ENCODE measurements at regions not wholly inside any gene's neighbourhood (a gene's known extent, or its start where the extent isn't known, plus 50 kb on each side); places are given as distances from the start of the nearest gene placed in this dataset.

DNA sequence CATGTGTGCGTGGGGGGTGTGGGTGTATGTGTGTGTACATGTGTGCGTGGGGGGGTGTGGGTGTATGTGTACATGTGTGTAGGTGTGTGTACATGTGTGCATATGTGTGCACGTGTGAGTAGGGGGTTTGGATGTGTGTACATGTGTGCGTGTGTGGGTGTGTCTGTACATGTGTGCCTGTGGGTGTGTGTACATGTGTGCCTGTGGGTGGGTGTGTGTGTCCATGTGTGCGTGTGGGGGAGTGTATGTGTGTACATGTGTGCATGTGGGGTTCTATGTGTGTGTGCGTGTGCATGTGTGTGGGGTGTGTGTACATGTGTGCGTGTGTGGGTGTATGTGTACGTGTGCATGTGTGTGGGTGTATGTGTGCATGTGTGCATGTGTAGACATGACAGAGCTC, 129.1 kb downstream of the C16orf95 start:
- Histone ChIP-seq H3K9ac (ENCODE audit: low read depth, low read length) (no peak overlapping the region), H3K9me3 (ENCODE audit: control insufficient read depth, insufficient read depth, low read length) (peaks cover 6% of the 10 kb centered on the region; the same call in 1 of the 2 replicates), H3K36me3 (ENCODE audit: insufficient read depth, low read length) (no peaks in the 10 kb centered on the region), H3K4me1 (ENCODE audit: insufficient read depth, low read length) (no peaks in the 10 kb centered on the region)

DNA sequence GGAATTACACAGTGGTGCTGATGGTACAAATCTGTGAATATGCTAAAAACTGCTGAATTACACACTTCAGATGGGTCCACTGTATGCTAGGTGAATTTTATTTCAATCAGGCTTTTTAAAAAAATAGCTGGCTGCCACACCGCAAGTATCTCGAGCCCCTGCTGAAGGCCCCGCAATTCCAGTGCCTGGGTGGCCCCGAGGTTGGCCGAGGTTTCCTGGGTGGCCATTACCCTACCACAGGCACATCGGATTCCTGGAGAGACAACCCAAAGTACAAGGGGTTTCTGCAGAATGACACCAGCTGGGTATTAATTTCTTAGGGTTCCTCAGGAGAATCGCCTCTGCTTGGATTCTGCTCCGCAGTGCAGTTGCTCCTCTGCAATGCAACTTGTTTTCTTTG, 127.8 kb downstream of the C16orf95 start:
- Histone ChIP-seq H3K36me3 (ENCODE audit: insufficient read depth, low read length) (no peaks in the 10 kb centered on the region), H3K9me3 (ENCODE audit: control insufficient read depth, insufficient read depth, low read length) (peaks cover 6% of the 10 kb centered on the region; the same call in 1 of the 2 replicates), H3K4me1 (ENCODE audit: insufficient read depth, low read length) (no peaks in the 10 kb centered on the region), H3K9ac (ENCODE audit: low read depth, low read length) (no peak overlapping the region)

DNA sequence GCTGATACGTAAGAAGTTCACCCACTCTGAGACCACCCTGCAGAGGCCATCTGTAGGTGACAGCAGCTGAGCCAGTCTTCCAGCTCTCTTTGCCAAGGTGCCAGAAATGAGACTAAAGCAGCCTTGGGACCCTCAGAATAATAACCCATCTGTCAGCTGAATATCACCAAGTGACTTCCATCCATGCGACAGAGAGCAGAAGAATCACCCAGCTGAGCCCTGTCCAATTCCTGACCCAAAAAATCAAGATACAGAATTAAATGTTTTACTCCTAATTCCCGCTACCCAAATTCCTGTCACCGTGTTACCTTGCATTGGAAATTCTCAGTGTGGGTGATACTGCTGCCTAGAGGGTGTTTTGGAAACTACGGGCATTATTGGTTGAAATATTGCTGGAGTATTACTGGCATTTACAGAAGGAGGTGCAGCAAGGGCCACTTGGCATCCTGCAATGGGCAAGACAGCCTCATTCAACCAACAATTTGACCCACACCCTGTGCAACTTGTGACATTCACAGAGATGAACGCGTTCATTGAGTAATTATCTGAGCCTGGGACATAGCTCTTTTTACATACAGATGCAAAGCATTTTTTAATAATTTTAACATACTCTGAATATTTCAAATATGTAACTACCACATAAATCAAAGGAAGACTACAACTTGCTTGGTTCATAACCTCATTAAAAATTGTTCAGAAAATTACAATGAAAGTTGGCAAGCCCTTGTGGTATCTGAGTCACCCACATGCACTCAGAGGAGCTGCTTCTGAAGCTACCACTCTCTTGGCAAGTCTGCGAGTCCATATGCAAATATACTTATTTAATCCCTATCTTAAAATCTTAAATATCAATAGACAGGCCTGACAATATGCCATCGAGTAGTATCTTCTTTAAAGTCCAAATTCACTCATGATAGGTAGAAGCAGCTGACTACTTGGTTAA, 126.6 kb downstream of the C16orf95 start:
- Histone ChIP-seq H3K9me3 (ENCODE audit: control insufficient read depth, insufficient read depth, low read length) (peaks cover 6% of the 10 kb centered on the region; the same call in 1 of the 2 replicates), H3K9ac (ENCODE audit: low read depth, low read length) (no peak overlapping the region), H3K36me3 (ENCODE audit: insufficient read depth, low read length) (no peaks in the 10 kb centered on the region), H3K4me1 (ENCODE audit: insufficient read depth, low read length) (no peaks in the 10 kb centered on the region)

DNA sequence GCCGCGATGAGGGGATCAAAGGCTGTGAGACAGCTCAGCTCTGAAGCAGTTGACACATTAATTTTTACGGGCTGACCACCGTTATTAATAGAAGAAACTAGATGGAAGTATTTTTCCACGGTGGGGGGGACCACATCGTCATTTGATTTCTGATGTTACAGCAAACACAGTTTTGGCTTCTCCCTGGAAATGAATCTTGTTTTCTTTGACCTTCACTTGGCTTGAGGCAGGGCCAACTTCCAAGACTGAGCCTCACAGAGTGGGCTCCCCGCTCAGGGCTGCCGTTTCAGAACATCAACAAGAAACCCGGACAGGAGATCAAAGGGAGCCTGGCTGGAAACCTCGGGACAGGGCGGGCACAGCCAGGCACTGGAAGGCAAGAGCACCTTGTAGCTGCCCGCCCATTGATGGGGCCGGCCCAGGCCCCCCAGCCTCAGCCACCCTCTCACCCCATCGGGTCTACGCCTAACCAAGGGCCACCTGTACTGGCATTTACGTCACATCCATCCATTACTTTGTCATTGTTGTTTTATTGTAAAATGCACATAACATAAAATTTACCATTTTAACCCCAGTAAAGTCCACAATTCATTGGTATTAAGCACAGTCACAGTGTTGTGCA, 124.6 kb downstream of the C16orf95 start:
- H3K9ac ChIP-seq (ENCODE audit: low read depth, low read length), result no peak overlapping the region
- H3K9me3 ChIP-seq (ENCODE audit: control insufficient read depth, insufficient read depth, low read length), result peaks cover 4% of the 10 kb centered on the region
- H3K4me1 ChIP-seq (ENCODE audit: insufficient read depth, low read length), result no peaks in the 10 kb centered on the region

DNA sequence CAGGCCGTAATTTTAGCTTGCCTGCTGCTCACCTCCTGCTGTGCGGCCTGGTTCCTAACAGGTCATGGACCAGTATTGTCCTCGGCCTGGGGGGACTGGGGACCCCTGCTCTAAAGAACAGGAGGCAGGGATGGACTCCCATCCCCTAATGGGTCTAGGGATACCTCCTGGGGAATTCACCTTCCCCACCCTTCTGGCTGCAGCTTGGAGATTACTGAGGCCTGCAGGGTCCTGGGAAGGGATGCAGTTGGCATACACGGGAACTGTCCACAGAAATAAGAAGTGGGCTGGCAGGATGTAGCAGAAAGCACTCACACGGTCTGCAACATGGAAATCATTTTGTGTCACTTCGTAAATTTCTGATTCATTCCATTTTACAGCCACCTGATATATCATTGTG, 123.0 kb downstream of the C16orf95 start:
- Histone ChIP-seq H3K4me1 (ENCODE audit: insufficient read depth, low read length) (peaks cover 9% of the 10 kb centered on the region; the same call in 1 of the 2 replicates), H3K9me3 (ENCODE audit: control insufficient read depth, insufficient read depth, low read length) (peaks cover 3% of the 10 kb centered on the region), H3K36me3 (ENCODE audit: insufficient read depth, low read length) (no peaks in the 10 kb centered on the region), H3K9ac (ENCODE audit: low read depth, low read length) (no peak overlapping the region)

More for the DNA sequence above, 124.6 kb downstream of the C16orf95 start:
- no peaks in the 10 kb centered on the region for H3K36me3 ChIP-seq (ENCODE audit: insufficient read depth, low read length)

DNA sequence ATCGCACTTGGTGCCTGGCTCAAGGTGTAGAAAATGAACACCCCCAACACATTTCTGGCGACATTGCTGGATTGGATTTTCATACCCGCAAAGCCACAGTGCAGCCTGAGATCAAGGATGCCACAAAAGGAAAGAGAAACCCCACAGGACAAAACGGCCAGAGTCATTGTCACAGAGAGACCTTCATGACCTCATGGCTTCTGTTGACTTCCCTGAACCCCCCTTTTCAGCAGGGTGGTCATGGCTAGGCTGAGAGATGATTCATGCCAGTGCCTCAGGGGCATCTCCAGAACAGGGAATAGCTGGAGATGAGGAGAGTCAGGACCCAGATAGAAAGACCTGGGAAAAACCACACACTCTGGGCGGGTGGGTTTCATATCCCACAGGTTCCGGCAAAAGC, 122.0 kb downstream of the C16orf95 start:
- Histone ChIP-seq H3K9ac (ENCODE audit: low read depth, low read length) (no peak overlapping the region), H3K4me1 (ENCODE audit: insufficient read depth, low read length) (peaks cover 9% of the 10 kb centered on the region; the same call in 1 of the 2 replicates), H3K36me3 (ENCODE audit: insufficient read depth, low read length) (no peaks in the 10 kb centered on the region), H3K9me3 (ENCODE audit: control insufficient read depth, insufficient read depth, low read length) (no peaks in the 10 kb centered on the region; the same call in none of the 2 replicates)

DNA sequence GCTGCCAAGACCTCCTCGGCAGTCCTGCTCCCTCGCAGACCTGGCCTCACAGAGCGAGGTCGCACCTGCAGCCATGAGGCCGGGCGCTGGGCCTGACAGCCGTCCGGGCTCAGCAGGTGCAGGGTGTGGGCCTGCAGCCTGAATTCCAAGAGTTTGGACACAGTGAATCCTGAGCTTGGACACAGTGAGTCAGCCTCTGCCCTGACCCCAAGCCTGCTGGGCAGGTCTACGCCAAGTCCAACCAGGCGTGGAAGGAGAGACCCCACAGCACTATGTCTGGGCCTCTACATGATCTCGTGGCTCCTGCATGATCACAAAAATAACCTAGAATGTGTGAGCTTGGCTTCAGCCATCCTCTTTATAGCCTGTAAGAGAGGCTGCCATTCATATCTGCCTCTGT, 121.0 kb downstream of the C16orf95 start:
- H3K36me3 ChIP-seq (ENCODE audit: insufficient read depth, low read length), result no peaks in the 10 kb centered on the region
- H3K4me1 ChIP-seq (ENCODE audit: insufficient read depth, low read length), result peaks cover 9% of the 10 kb centered on the region; the same call in 1 of the 2 replicates
- no peak overlapping the region for H3K9ac ChIP-seq (ENCODE audit: low read depth, low read length)
- no peaks in the 10 kb centered on the region; the same call in 1 of the 2 replicates for H3K9me3 ChIP-seq (ENCODE audit: control insufficient read depth, insufficient read depth, low read length)

DNA sequence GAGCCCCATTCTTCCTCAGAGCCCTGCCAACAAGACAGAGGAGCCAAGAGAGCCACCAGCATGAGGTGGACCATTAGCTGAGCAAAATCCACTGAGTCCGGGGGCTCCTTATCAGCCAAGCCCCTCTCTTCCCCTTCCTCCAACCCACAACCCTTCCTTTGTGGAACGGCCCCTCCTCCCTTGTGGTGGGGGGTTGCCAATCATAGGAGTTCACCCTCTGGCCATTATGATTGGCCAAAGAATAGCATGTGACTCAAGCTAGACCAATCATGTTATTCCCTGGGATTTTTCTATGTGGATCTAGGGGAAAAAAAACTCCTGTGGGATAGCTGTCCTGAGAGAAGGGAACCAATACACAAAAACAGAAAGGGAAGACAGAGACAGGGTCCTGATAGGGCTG, 120.5 kb downstream of the C16orf95 start:
- no peaks in the 10 kb centered on the region; the same call in 1 of the 2 replicates for H3K9me3 ChIP-seq (ENCODE audit: control insufficient read depth, insufficient read depth, low read length)
- H3K9ac ChIP-seq (ENCODE audit: low read depth, low read length), result no peak overlapping the region
- no peaks in the 10 kb centered on the region for H3K36me3 ChIP-seq (ENCODE audit: insufficient read depth, low read length)
- peaks cover 9% of the 10 kb centered on the region; the same call in 1 of the 2 replicates for H3K4me1 ChIP-seq (ENCODE audit: insufficient read depth, low read length)

DNA sequence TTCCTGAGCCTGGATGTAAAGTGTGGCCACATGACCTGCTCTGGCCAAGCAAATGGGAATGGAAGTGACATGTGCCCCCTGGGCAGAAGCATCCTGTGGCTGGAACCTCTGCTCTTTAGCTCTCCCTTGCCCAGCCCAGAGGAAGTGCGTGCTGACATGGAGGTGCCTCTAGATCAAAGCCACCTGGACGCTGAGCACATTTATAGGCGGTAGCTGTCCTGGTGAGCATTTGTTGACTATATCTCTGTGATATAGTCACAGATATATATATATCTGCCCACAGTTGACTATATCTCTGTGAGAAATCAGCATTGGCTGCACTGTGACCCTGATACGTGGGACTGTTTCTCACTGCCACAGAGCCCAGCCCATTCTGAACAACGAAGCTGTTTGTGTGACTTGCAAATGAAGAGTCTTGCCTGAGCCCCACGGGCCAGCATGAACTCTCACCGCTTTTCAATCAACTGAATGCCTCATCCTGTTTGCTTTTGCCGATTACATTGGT, 118.8 kb downstream of the C16orf95 start:
- H3K4me1 ChIP-seq (ENCODE audit: insufficient read depth, low read length), result peaks cover 9% of the 10 kb centered on the region; the same call in 1 of the 2 replicates
- H3K9ac ChIP-seq (ENCODE audit: low read depth, low read length), result no peak overlapping the region
- H3K36me3 ChIP-seq (ENCODE audit: insufficient read depth, low read length), result no peaks in the 10 kb centered on the region
- H3K9me3 ChIP-seq (ENCODE audit: control insufficient read depth, insufficient read depth, low read length), result no peaks in the 10 kb centered on the region; the same call in 1 of the 2 replicates

DNA sequence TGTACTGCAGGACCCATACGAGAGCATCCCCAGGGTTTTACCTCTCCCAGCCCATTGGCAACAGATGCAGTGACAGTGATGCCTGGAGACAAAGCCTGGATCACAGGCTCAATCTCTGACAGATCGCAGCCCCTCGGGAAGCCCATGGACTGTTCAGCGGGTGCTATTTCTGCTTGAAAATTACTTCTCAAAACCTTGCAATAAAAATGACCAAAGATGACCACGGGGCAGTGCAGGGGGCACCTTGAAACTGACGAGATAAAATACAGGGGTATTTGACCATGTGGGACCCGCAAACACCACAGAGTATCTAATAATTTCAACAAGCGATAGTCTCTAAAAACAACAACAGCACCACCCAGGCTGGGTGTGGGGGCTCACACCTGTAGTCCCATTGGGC, 118.3 kb downstream of the C16orf95 start:
- Histone ChIP-seq H3K9me3 (ENCODE audit: control insufficient read depth, insufficient read depth, low read length) (no peaks in the 10 kb centered on the region; the same call in 1 of the 2 replicates), H3K9ac (ENCODE audit: low read depth, low read length) (no peak overlapping the region), H3K36me3 (ENCODE audit: insufficient read depth, low read length) (no peaks in the 10 kb centered on the region), H3K4me1 (ENCODE audit: insufficient read depth, low read length) (peaks cover 9% of the 10 kb centered on the region; the same call in 1 of the 2 replicates)

DNA sequence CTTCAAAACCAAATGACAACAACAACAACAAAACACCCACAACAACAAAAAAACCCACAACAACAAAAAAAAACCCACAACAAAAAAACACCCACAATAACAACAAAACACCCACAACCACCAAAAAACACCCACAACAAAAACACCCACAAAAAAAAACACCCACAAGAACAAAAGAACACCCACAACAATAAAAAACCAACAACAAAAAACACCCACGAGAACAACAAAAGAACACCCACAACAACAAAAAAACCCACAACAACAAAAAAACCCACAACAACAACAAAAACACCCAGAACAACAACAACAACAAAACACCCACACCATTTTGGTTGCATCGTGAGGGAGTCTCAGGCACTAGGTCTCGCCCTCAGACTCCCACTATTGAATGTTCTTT, 117.8 kb downstream of the C16orf95 start:
- Histone ChIP-seq H3K9me3 (ENCODE audit: control insufficient read depth, insufficient read depth, low read length) (no peaks in the 10 kb centered on the region; the same call in 1 of the 2 replicates), H3K4me1 (ENCODE audit: insufficient read depth, low read length) (peaks cover 9% of the 10 kb centered on the region; the same call in 1 of the 2 replicates), H3K9ac (ENCODE audit: low read depth, low read length) (no peak overlapping the region), H3K36me3 (ENCODE audit: insufficient read depth, low read length) (no peaks in the 10 kb centered on the region)

DNA sequence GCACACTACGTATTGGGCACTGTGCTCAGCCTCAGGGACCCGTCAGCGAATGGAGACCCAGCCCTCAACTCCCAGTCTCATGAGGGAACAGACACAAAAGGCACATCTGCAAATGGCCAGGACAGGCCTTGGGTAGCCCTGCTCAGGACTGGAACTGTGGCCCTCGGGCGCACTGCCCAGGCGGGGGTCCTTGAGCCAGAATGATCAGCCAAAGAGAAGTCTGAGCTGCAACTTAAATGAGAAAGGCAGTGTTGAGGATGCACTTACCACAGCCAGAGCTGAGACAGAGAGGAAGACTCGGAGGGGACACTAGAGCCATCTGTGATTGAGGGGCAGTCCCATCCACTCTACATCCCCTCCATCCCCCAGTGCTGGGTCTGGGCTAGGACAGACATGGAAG, 117.3 kb downstream of the C16orf95 start:
- peaks cover 9% of the 10 kb centered on the region; the same call in 1 of the 2 replicates for H3K4me1 ChIP-seq (ENCODE audit: insufficient read depth, low read length)
- H3K36me3 ChIP-seq (ENCODE audit: insufficient read depth, low read length), result no peaks in the 10 kb centered on the region
- no peaks in the 10 kb centered on the region; the same call in 1 of the 2 replicates for H3K9me3 ChIP-seq (ENCODE audit: control insufficient read depth, insufficient read depth, low read length)
- no peak overlapping the region for H3K9ac ChIP-seq (ENCODE audit: low read depth, low read length)

DNA sequence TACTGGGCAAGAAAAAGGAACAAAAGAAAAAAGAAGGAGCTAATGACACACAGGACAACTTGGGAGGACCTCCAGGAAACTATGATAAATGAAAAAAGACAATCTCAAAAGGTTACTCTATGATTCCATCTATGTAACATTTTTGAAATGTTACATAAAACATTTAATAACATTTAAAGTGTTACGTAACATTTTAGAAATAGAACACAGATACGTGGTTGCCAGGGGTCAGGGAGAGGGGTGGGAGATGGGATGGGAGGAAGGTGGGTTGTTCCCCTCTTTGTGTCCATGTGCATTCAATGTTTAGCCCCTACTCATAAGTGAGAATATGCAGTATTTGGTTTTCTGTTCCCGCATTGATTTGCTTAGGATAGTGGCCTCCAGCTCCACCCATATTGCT, 116.6 kb downstream of the C16orf95 start:
- H3K9me3 ChIP-seq (ENCODE audit: control insufficient read depth, insufficient read depth, low read length), result no peaks in the 10 kb centered on the region; the same call in 1 of the 2 replicates
- H3K36me3 ChIP-seq (ENCODE audit: insufficient read depth, low read length), result no peaks in the 10 kb centered on the region
- no peak overlapping the region for H3K9ac ChIP-seq (ENCODE audit: low read depth, low read length)
- peaks cover 9% of the 10 kb centered on the region; the same call in 1 of the 2 replicates for H3K4me1 ChIP-seq (ENCODE audit: insufficient read depth, low read length)

DNA sequence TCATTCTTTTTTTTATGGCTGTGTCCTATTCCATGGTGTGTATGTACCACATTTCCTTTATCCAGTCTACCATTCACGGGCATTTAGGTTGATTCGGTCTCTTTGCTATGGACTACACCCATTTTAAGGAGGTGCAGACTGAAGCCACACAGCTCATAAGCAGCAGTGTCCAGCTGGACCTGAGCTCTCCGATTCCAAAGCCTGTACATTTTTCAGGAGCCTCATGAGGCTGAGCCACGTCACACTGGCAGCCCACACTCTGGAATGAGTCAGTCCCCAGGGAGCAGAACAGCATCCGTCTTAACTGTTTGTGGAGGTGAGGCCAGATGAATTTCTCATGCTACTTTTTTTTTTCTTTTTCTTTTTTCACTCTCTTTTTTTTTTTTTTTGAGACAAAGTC, 116.1 kb downstream of the C16orf95 start:
- H3K4me1 ChIP-seq (ENCODE audit: insufficient read depth, low read length), result peaks cover 9% of the 10 kb centered on the region; the same call in 1 of the 2 replicates
- no peaks in the 10 kb centered on the region for H3K36me3 ChIP-seq (ENCODE audit: insufficient read depth, low read length)
- no peak overlapping the region for H3K9ac ChIP-seq (ENCODE audit: low read depth, low read length)
- H3K9me3 ChIP-seq (ENCODE audit: control insufficient read depth, insufficient read depth, low read length), result no peaks in the 10 kb centered on the region; the same call in 1 of the 2 replicates
